Activated CD8-positive, alpha-beta memory T cell treated with anti-CD3 and anti-CD28 coated beads, Interleukin-2, amount 50 U/mL, for 1 hour (primary cell): ENCODE measurements at regions not wholly inside any gene's neighbourhood (a gene's known extent, or its start where the extent isn't known, plus 50 kb on each side); places are given as distances from the start of the nearest gene placed in this dataset.

ENCODE experiments used
- DNase-seq: peaks from one replicate; pipeline ENCODE4 v3.0.0-alpha.2; 2020; ENCODE audit errors: extremely low read depth

- no peak for DNase-seq
Measured at GRCh38 chr6:163630572-163630971, 216.1 kb downstream of the QKI start.

- DNase-seq = no peak
Measured at GRCh38 chr6:163630096-163630495, 215.6 kb downstream of the QKI start.
